Keratinocyte (primary cell): ENCODE measurements at regions not wholly inside any gene's neighbourhood (a gene's known extent, or its start where the extent isn't known, plus 50 kb on each side); places are given as distances from the start of the nearest gene placed in this dataset.

Experiments
- EZH2 ChIP-seq: IDR thresholded peaks from one replicate; pipeline ENCODE4 v1.6.1; 2012; ENCODE audit warnings: inconsistent platforms, mild to moderate bottlenecking, low read length, moderate library complexity
- TF ChIP-seq, protein P1 (sequence below), 3 experiments: IDR thresholded peaks in 1 of 3; conservative IDR thresholded peaks in 1 of 3; optimal IDR thresholded peaks in 1 of 3; 2 replicates in 2 of 3; 3 replicates in 1 of 3; pipeline versions ENCODE3 to v1.5.1; 2011; ENCODE audit warnings: low read length in 3 of 3, mild to moderate bottlenecking in 3 of 3, moderate library complexity in 2 of 3, control low read depth in 1 of 3, inconsistent platforms in 1 of 3; ENCODE audit not compliant: insufficient read depth in 2 of 3; ENCODE audit errors: extremely low read depth in 1 of 3

DNA sequence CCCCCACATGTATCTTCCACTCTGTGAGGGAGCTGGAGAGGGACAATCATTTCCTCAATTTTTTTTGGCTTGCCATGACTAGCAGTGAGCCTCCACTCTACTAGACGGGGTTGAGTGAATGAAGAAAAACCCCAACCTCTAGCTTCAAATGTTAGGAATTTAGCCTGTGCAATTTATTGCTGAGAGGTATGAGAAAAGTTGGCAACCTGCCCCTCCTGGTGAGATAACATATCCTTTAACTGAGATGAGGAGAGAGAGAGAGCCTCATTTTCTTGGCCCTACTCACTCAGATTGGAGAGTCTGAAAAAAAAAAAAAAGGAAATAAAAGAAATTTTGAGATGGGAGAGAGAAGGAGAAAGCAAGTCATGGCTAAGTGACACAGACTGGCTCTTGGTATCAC, 218.2 kb upstream of the CARD18 start:
- TF ChIP-seq, protein P1, sequence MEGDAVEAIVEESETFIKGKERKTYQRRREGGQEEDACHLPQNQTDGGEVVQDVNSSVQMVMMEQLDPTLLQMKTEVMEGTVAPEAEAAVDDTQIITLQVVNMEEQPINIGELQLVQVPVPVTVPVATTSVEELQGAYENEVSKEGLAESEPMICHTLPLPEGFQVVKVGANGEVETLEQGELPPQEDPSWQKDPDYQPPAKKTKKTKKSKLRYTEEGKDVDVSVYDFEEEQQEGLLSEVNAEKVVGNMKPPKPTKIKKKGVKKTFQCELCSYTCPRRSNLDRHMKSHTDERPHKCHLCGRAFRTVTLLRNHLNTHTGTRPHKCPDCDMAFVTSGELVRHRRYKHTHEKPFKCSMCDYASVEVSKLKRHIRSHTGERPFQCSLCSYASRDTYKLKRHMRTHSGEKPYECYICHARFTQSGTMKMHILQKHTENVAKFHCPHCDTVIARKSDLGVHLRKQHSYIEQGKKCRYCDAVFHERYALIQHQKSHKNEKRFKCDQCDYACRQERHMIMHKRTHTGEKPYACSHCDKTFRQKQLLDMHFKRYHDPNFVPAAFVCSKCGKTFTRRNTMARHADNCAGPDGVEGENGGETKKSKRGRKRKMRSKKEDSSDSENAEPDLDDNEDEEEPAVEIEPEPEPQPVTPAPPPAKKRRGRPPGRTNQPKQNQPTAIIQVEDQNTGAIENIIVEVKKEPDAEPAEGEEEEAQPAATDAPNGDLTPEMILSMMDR (optimal IDR thresholded peaks at IDR 0.05 in 1 of 3, IDR thresholded peaks at IDR 0.05 in 1 of 3, conservative IDR thresholded peaks at IDR 0.05 in 1 of 3; ENCODE audit: extremely low read depth in 1 of 3, insufficient read depth in 2 of 3, low read length in 3 of 3): no peak
- TF ChIP-seq EZH2: no peak
